ENCODE measurements at regions not wholly inside any gene's neighbourhood (a gene's known extent, or its start where the extent isn't known, plus 50 kb on each side); places are given as distances from the start of the nearest gene placed in this dataset.

GRCh38 chr10:27383595-27384542 lies 120.2 kb upstream of the RAB18 start:
- no peak for TF ChIP-seq CTCF (IDR thresholded peaks at IDR 0.05)
- no peak for TF ChIP-seq POLR2AphosphoS5 (IDR thresholded peaks at IDR 0.05)
- no peak for TF ChIP-seq POLR2A (IDR thresholded peaks at IDR 0.05)
